Parathyroid adenoma (tissue), 2 donors: ENCODE measurements at regions not wholly inside any gene's neighbourhood (a gene's known extent, or its start where the extent isn't known, plus 50 kb on each side); places are given as distances from the start of the nearest gene placed in this dataset.

Source experiments
- H2AFZ ChIP-seq: fragments of 300-600 bp; sonication (generic); one replicate; pipeline ENCODE4 v1.7.0; 2017; ENCODE audit warnings: antibody characterized with exemption, mild to moderate bottlenecking
- H3K27ac ChIP-seq: fragments of 300-600 bp; sonication (generic); one replicate; pipeline ENCODE4 v1.7.0; 2017
- H3K27me3 ChIP-seq: fragments of 300-600 bp; sonication (generic); one replicate; pipeline ENCODE4 v1.7.0; 2017; ENCODE audit warnings: low read length; ENCODE audit not compliant: control insufficient read depth, insufficient read depth
- H3K36me3 ChIP-seq: fragments of 300-600 bp; sonication (generic); one replicate; pipeline ENCODE4 v1.7.0; 2017; ENCODE audit warnings: low read length; ENCODE audit not compliant: control insufficient read depth, insufficient read depth
- H3K4me1 ChIP-seq: fragments of 300-600 bp; sonication (generic); one replicate; pipeline ENCODE4 v1.7.0; 2017; ENCODE audit warnings: control low read depth
- H3K4me2 ChIP-seq: fragments of 300-600 bp; sonication (generic); one replicate; pipeline ENCODE4 v1.7.0; 2017; ENCODE audit warnings: low read length
- H3K4me3 ChIP-seq: fragments of 300-600 bp; sonication (generic); one replicate; pipeline ENCODE4 v1.7.0; 2017; ENCODE audit warnings: low read depth, low read length
- H3K79me2 ChIP-seq: fragments of 300-600 bp; sonication (generic); one replicate; pipeline ENCODE4 v1.7.0; 2017; ENCODE audit warnings: control low read depth
- H3K9ac ChIP-seq: fragments of 300-600 bp; sonication (generic); one replicate; pipeline ENCODE4 v1.7.0; 2017; ENCODE audit warnings: mild to moderate bottlenecking
- H3K9me3 ChIP-seq: fragments of 300-600 bp; sonication (generic); one replicate; pipeline ENCODE4 v1.7.0; 2017; ENCODE audit warnings: low read length; ENCODE audit not compliant: control insufficient read depth
- TF ChIP-seq, protein P1 (sequence below): fragments of 300-600 bp; sonication (generic); IDR thresholded peaks from one replicate; pipeline ENCODE4 v1.7.0; 2017; ENCODE audit warnings: antibody characterized with exemption, mild to moderate bottlenecking
- donor health status: primary hyperparathyroidism.

DNA sequence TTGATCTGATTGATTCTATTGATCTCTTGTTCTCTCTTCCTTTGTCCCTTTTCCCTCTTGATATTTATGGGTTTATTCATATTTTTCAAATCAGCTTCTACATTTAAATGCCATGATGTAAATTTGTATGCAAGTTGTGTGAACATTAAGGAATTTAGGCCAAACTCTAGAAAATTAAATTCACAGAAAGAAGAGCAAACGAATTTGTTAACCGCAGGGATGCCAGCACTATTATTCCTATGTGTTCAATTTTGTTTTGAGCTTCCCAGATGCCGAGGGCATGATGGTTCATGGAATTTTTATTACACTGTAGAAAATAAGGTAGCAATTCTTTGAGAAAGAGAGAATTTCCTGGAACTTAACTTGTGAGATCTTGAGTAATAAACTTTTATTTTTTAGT, 220.9 kb downstream of the BUB3 start:
- Histone ChIP-seq H3K9ac (no peak overlapping the region), H3K9me3 (no peaks in the 10 kb centered on the region), H2AFZ (no peak overlapping the region), H3K4me3 (no peak overlapping the region), H3K36me3 (no peaks in the 10 kb centered on the region), H3K27ac (no peak overlapping the region), H3K79me2 (no peaks in the 10 kb centered on the region), H3K4me2 (no peak overlapping the region), H3K4me1 (no peaks in the 10 kb centered on the region), H3K27me3 (no peaks in the 10 kb centered on the region)
- TF ChIP-seq, protein P1, sequence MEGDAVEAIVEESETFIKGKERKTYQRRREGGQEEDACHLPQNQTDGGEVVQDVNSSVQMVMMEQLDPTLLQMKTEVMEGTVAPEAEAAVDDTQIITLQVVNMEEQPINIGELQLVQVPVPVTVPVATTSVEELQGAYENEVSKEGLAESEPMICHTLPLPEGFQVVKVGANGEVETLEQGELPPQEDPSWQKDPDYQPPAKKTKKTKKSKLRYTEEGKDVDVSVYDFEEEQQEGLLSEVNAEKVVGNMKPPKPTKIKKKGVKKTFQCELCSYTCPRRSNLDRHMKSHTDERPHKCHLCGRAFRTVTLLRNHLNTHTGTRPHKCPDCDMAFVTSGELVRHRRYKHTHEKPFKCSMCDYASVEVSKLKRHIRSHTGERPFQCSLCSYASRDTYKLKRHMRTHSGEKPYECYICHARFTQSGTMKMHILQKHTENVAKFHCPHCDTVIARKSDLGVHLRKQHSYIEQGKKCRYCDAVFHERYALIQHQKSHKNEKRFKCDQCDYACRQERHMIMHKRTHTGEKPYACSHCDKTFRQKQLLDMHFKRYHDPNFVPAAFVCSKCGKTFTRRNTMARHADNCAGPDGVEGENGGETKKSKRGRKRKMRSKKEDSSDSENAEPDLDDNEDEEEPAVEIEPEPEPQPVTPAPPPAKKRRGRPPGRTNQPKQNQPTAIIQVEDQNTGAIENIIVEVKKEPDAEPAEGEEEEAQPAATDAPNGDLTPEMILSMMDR: no peak

DNA sequence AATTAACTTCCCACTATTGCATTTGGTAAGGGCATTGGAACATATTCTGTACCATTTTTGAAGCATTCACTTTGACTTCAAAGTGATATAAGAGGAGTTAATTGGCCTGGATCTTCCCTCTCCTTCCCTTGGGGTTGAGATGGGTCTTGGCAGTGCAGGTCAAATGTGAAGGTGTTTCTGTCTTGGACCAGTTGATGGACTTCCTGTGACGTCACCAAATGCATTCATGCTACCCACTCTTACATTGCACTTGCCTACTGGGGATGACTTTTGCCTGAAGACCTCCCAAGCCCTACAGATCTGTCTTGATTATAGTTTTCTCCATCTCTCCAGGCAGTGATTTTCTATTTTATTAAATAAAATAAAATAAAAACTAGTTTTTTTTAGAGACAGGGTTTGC, 221.5 kb downstream of the BUB3 start:
- Histone ChIP-seq H3K79me2 (no peaks in the 10 kb centered on the region), H3K4me1 (no peaks in the 10 kb centered on the region), H3K27ac (no peak overlapping the region), H3K4me2 (no peak overlapping the region), H3K4me3 (no peak overlapping the region), H3K36me3 (no peaks in the 10 kb centered on the region), H3K9ac (no peak overlapping the region), H3K27me3 (no peaks in the 10 kb centered on the region), H3K9me3 (no peaks in the 10 kb centered on the region), H2AFZ (no peak overlapping the region)
- TF ChIP-seq, protein P1: no peak

DNA sequence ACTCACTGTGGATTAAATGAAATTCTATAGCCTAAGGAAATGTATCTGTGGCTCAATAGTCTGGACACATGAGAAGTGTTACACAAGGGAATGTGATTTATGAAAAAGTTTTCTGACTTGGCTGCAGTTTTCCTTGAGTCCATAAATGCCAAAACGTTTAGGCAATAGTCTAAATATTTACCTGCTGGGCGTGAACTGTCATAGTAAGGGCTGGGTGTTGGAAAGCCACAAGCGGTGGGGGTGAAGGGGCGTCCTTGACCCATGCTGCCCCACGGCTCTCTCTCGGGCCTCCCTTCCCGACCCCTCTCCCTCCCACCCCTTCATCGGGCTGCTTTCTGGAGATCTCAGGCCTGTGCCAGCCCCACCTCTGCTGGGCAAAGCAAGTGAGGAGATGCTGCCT, 223.7 kb downstream of the BUB3 start:
- no peaks in the 10 kb centered on the region for H3K4me1 ChIP-seq
- H3K4me3 ChIP-seq: no peak overlapping the region

DNA sequence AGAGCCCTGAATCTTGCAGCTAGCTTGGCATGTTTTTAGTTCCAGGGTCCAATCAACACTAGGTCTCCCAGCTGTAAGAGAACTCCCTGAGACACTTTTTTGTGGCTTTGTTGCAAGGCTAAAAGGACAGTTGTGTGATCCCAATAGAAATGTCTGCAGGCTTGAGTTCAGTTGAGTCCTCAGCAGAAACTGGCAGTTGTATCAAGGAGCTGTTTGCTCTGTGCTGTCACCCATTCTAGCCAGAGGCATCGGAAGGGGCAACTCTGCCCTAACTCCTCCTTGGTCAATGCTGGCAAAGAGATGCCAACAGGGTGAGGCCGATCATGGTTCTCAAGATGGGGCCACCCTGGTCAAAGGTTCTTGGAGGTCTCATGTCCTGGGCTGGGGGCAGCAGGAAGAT, 224.1 kb downstream of the BUB3 start:
- TF ChIP-seq, protein P1: no peak

More for the DNA sequence above, 223.7 kb downstream of the BUB3 start:
- no peak overlapping the region for H3K27ac ChIP-seq
- no peaks in the 10 kb centered on the region for H3K27me3 ChIP-seq
- H3K4me2 ChIP-seq: no peak overlapping the region
- TF ChIP-seq, protein P1: no peak
- H2AFZ ChIP-seq: no peak overlapping the region
- H3K36me3 ChIP-seq: no peaks in the 10 kb centered on the region
- H3K9ac ChIP-seq: no peak overlapping the region
- H3K79me2 ChIP-seq: no peaks in the 10 kb centered on the region
- no peaks in the 10 kb centered on the region for H3K9me3 ChIP-seq

DNA sequence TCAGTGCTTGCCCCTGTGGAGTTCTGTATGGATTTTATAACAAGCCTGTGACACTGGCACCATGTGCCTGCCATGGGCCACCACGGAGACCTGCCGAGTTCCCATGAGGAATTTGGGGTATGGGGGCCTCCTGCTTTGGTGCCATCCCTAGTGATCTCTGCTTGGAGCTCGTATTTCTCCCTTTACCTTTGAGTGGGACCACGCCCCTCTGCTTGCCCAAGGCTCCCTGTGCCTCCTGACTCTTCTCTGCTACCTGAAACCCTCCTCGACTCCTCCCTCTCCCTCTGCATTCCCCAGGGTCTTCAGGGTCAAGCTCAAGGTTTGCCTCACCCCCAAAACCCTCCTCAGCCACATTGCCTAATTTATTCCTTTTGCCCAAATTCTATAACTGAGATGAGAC, 225.0 kb downstream of the BUB3 start:
- Histone ChIP-seq H3K4me2 (no peak overlapping the region), H3K9me3 (no peaks in the 10 kb centered on the region), H3K4me1 (no peaks in the 10 kb centered on the region), H2AFZ (no peak overlapping the region), H3K36me3 (no peaks in the 10 kb centered on the region), H3K9ac (no peak overlapping the region), H3K27ac (no peak overlapping the region), H3K79me2 (no peaks in the 10 kb centered on the region), H3K4me3 (no peak overlapping the region), H3K27me3 (no peaks in the 10 kb centered on the region)
- TF ChIP-seq, protein P1: no peak

More for the DNA sequence above, 224.1 kb downstream of the BUB3 start:
- Histone ChIP-seq H3K9ac (no peak overlapping the region), H2AFZ (no peak overlapping the region), H3K9me3 (no peaks in the 10 kb centered on the region), H3K4me1 (no peaks in the 10 kb centered on the region), H3K36me3 (no peaks in the 10 kb centered on the region), H3K27me3 (no peaks in the 10 kb centered on the region), H3K27ac (no peak overlapping the region), H3K4me3 (no peak overlapping the region), H3K4me2 (no peak overlapping the region), H3K79me2 (no peaks in the 10 kb centered on the region)
